Right lobe of liver (tissue), 6 donors: ENCODE measurements at regions not wholly inside any gene's neighbourhood (a gene's known extent, or its start where the extent isn't known, plus 50 kb on each side); places are given as distances from the start of the nearest gene placed in this dataset.

Source experiments
- ATAC-seq, 4 donors: fragments of 200-7000 bp; cut with Tn5 transposase; one replicate each; pipeline ENCODE4 v1.9.1; 2020; ENCODE audit warnings: mild to moderate bottlenecking in 4 of 4, moderate library complexity in 4 of 4
- DNase-seq, 3 donors: peaks; one replicate each; pipeline ENCODE4 v3.0.0-alpha.2; 2020
- H3K27ac ChIP-seq, 3 donors: fragments of 200-600 bp; one replicate each; pipeline ENCODE4 v1.8.0; 2022
- H3K27me3 ChIP-seq, 2 donors: fragments of 200-600 bp; one replicate each; pipeline ENCODE4 v1.8.0; 2022
- H3K36me3 ChIP-seq, 4 donors: fragments of 200-600 bp; sonication (generic) in 1 of 4; one replicate each; pipeline versions ENCODE4 v1.5.1 to v1.8.0; 2017 to 2022; ENCODE audit warnings: control low read depth in 1 of 4
- H3K4me1 ChIP-seq, 4 donors: fragments of 200-600 bp; sonication (generic) in 1 of 4; one replicate each; pipeline versions ENCODE4 v1.5.1 to v1.8.0; 2017 to 2022; ENCODE audit warnings: control low read depth in 1 of 4
- H3K4me3 ChIP-seq, 3 donors: fragments of 200-600 bp; one replicate each; pipeline ENCODE4 v1.8.0; 2022
- H3K9me3 ChIP-seq, 4 donors: fragments of 200-600 bp; sonication (generic) in 1 of 4; one replicate each; pipeline versions ENCODE4 v1.5.1 to v1.8.0; 2017 to 2022; ENCODE audit warnings: control low read depth in 1 of 4
- POLR2A ChIP-seq: fragments of 450-650 bp; IDR thresholded peaks from one replicate; pipeline ENCODE4 v1.6.1; 2017; ENCODE audit warnings: antibody characterized with exemption, mild to moderate bottlenecking
- WGBS: methylation state at CpG from one replicate; pipeline ENCODE4 v1.1.6; 2018; ENCODE audit warnings: low coverage, low lambda C conversion rate; ENCODE audit not compliant: insufficient coverage; ENCODE audit errors: missing lambda C conversion rate; 5-methylcytosine and 5-hydroxymethylcytosine counted together
- intact Hi-C, 2 donors: fragments of 100-400 bp; cut with DNase I; formaldehyde crosslinking; loops; one replicate each; pipeline versions ENCODE4 v1.11.2 to v1.14.1; 2022
- TF ChIP-seq, protein P1 (sequence below), 4 donors: fragments of 200-600 bp in 3 of 4; fragments of 450-650 bp in 1 of 4; IDR thresholded peaks; one replicate each; pipeline versions ENCODE4 v1.5.1 to v1.8.0; 2016 to 2022; ENCODE audit warnings: antibody characterized with exemption in 4 of 4, mild to moderate bottlenecking in 2 of 4
- donor health status: DM: no; HTN: yes; CAD: no.
- donor health status: DM: no; HTN: no; CAD: no.
- donor health status: DM: no; HTN: no; CAD: no.
- donor health status: DM: no; HTN: yes; CAD: no.
- donor health status: DM: no; HTN: yes; CAD: no.

DNA sequence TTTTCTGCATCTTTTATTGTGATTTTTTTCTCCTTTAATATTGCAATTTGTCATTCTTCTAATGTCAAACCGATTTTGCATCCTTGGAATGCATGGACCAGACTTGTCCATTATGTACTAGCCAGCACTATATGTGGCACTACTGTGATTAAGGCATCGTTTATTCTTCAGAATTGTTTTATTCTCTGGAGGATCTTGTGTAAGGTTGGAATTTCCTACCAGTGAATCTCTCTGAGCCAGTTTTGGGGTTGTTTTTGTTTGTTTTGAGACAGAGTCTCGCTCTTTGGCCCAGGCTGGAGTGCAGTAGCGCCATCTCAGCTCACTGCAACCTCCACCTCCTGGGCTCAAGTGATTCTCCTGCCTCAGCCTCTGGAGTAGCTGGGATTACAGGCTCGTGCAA is 58.5 kb downstream of the IGLL5 start:
- Histone ChIP-seq H3K4me1 (no peaks in the 10 kb centered on the region), H3K9me3 (no peaks in the 10 kb centered on the region), H3K36me3 (no peaks in the 10 kb centered on the region), H3K27me3 (no peaks in the 10 kb centered on the region), H3K27ac (no peak overlapping the region), H3K4me3 (no peak overlapping the region)
- no peak for TF ChIP-seq POLR2A
- TF ChIP-seq, protein P1, sequence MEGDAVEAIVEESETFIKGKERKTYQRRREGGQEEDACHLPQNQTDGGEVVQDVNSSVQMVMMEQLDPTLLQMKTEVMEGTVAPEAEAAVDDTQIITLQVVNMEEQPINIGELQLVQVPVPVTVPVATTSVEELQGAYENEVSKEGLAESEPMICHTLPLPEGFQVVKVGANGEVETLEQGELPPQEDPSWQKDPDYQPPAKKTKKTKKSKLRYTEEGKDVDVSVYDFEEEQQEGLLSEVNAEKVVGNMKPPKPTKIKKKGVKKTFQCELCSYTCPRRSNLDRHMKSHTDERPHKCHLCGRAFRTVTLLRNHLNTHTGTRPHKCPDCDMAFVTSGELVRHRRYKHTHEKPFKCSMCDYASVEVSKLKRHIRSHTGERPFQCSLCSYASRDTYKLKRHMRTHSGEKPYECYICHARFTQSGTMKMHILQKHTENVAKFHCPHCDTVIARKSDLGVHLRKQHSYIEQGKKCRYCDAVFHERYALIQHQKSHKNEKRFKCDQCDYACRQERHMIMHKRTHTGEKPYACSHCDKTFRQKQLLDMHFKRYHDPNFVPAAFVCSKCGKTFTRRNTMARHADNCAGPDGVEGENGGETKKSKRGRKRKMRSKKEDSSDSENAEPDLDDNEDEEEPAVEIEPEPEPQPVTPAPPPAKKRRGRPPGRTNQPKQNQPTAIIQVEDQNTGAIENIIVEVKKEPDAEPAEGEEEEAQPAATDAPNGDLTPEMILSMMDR (IDR thresholded peaks at IDR 0.05): no peak
- DNase-seq: no peak
- 49% methylated on average over 5 of the region's 5 CpGs for WGBS
- intact Hi-C loops: no loop called here
- no peak for ATAC-seq

DNA sequence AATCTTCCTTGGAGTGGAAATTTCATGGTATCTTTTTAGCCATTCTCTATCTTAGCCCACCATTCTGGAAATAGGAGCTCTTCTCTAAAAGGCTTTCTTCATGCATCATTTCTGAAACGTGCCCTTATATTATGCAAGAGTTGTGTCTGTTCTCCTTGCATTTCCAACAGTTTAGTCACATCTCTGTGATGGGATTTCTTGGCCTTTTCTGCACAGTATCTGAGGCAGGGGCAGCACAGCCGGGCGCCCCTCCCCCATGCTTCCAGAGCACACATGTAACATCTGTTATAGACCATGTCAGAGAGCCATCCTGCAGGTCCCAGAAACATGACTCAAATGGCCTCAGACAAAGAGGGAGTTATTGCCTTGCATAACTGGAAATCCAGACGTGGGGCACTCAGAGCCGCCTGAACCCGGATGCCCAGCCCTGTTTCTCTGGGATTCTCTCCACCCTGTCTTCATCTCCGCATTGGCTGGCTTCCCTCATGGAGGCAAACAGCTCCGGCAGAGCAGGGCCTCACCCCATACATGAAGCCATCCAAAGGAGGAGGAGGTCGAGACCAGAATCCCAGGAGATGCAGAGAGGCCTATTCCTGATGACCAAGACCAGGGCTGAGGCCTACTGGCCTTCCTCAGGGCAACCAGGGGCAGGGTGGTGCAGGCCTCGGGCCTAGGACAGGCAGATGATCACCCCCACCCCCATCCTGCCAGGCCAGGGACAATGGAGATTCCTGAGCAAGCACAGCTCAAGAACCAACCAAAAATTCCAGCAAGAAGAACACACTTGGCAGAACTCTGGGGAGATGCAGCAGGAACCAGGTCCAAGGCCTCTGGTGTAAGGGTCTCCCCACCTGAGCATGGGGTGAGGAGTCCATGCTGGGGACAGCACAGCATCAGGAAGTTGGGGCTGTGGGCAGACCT is 61.3 kb downstream of the IGLL5 start:
- no peaks in the 10 kb centered on the region for H3K4me1 ChIP-seq
- H3K27me3 ChIP-seq: no peaks in the 10 kb centered on the region
- H3K9me3 ChIP-seq: no peaks in the 10 kb centered on the region
- no peak for TF ChIP-seq POLR2A
- TF ChIP-seq, protein P1 (IDR thresholded peaks at IDR 0.05): no peak
- WGBS: 55% methylated on average over 3 of the region's 10 CpGs
- H3K36me3 ChIP-seq: no peaks in the 10 kb centered on the region
- ATAC-seq: peak in 1 of 4 donors; percentile 9
- H3K4me3 ChIP-seq: no peak overlapping the region
- DNase-seq: no peak
- H3K27ac ChIP-seq: no peak overlapping the region
- intact Hi-C loops: no loop called here

GRCh38 chr22:22949953-22950352 is 62.3 kb downstream of the IGLL5 start:
- 50% methylated on average over 1 of the region's 1 CpG for WGBS
- ATAC-seq: no peak
- DNase-seq: no peak
- Histone ChIP-seq H3K4me3 (no peak overlapping the region), H3K36me3 (no peaks in the 10 kb centered on the region), H3K27me3 (no peaks in the 10 kb centered on the region), H3K27ac (no peak overlapping the region), H3K4me1 (no peaks in the 10 kb centered on the region), H3K9me3 (no peaks in the 10 kb centered on the region)
- TF ChIP-seq POLR2A: no peak
- TF ChIP-seq, protein P1 (IDR thresholded peaks at IDR 0.05): no peak
- intact Hi-C loops: loop anchor here in 1 of 2 donors (5.0 kb wide), 1 partner anchor 163 kb away; no protein-coding TSS in a partner anchor

DNA sequence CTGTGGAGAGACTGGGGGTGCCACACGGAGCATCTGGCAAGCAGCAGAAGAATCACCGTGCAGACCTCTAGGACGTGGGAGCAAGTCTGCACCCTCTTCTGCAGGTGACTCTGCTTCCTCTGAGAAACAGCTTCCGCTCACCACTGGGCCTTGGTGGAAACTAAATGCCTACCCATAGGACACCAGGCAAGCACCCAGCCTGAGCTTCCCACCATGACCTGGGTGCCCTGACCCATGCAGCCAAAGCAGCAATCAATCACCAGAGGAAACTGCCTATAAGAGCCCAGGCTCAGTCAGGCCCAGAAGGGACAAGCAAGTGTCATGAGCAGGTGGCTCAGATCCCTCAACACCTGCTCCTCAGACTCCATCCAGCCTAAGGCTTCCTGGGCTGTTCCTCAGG is 63.4 kb downstream of the IGLL5 start:
- intact Hi-C loops: loop anchor here in 1 of 2 donors (5.0 kb wide), 1 partner anchor 164 kb away; no protein-coding TSS in a partner anchor
- Histone ChIP-seq H3K9me3 (no peaks in the 10 kb centered on the region), H3K36me3 (no peaks in the 10 kb centered on the region), H3K27ac (no peak overlapping the region), H3K4me3 (no peak overlapping the region), H3K27me3 (no peaks in the 10 kb centered on the region), H3K4me1 (no peaks in the 10 kb centered on the region)
- ATAC-seq (no peak), DNase-seq (no peak)
- no CpG with 5 or more reads among the region's 4 CpGs for WGBS
- TF ChIP-seq POLR2A: no peak
- TF ChIP-seq, protein P1 (IDR thresholded peaks at IDR 0.05): no peak
